H1 (cell line): ENCODE measurements at regions not wholly inside any gene's neighbourhood (a gene's known extent, or its start where the extent isn't known, plus 50 kb on each side); places are given as distances from the start of the nearest gene placed in this dataset.

Experiments used
- CTCF ChIA-PET: fragments of 300-600 bp; sonication (Branson Sonifier 250); formaldehyde crosslinking; loops from one replicate; lab custom pipeline; 2021; ENCODE audit not compliant: partially characterized antibody; lab: Charles Lee
- POLR2A ChIA-PET: fragments of 300-600 bp; sonication (Branson Sonifier 250); formaldehyde crosslinking; loops from one replicate; lab custom pipeline; 2021; ENCODE audit warnings: inconsistent platforms; ENCODE audit not compliant: partially characterized antibody; lab: Charles Lee
- DNase-seq, 2 experiments: peaks; one replicate each; pipeline versions ENCODE4 v3.0.0 to v3.0.0-alpha.2; 2010 to 2022; ENCODE audit warnings: low spot score in 2 of 2, low read depth in 1 of 2, mixed read lengths in 1 of 2
- FAIRE-seq: peaks from 2 replicates; lab custom pipeline; 2011; peaks lifted over from hg19 to GRCh38; lab: Jason Lieb, UNC
- H2AFZ ChIP-seq: 2 replicates; pipeline ENCODE4 v1.8.1; 2012; ENCODE audit warnings: low read length, inconsistent platforms
- H2AK5ac ChIP-seq: 2 replicates; pipeline ENCODE4 v1.6.1; 2013; ENCODE audit warnings: low read depth, low read length
- H2BK120ac ChIP-seq: replicated peaks from 2 replicates; pipeline ENCODE3; 2013; ENCODE audit warnings: low read depth, low read length, inconsistent platforms
- H2BK12ac ChIP-seq: 2 replicates; pipeline ENCODE4 v1.6.1; 2013; ENCODE audit warnings: low read depth, low read length
- H2BK15ac ChIP-seq: 2 replicates; pipeline ENCODE4 v1.6.1; 2013; ENCODE audit warnings: low read length
- H2BK20ac ChIP-seq: 2 replicates; pipeline ENCODE4 v1.6.1; 2013; ENCODE audit warnings: low read length
- H2BK5ac ChIP-seq: 2 replicates; pipeline ENCODE4 v1.6.1; 2013; ENCODE audit warnings: low read depth, low read length
- H3K14ac ChIP-seq: 2 replicates; pipeline ENCODE4 v1.6.1; 2013; ENCODE audit warnings: inconsistent platforms; ENCODE audit not compliant: insufficient read length
- H3K18ac ChIP-seq: 2 replicates; pipeline ENCODE4 v1.6.1; 2013; ENCODE audit warnings: low read length; ENCODE audit errors: extremely low read depth
- H3K23ac ChIP-seq: 2 replicates; pipeline ENCODE4 v1.6.1; 2013; ENCODE audit warnings: inconsistent platforms; ENCODE audit not compliant: insufficient read length
- H3K23me2 ChIP-seq: 2 replicates; pipeline ENCODE4 v1.6.1; 2013; ENCODE audit warnings: low read depth, low read length
- H3K27ac ChIP-seq: 2 replicates; pipeline ENCODE4 v1.6.1; 2011; ENCODE audit warnings: low read depth, low read length, inconsistent platforms
- H3K27me3 ChIP-seq, 4 experiments: replicated peaks in 1 of 4; 1 replicate in 1 of 4; 2 replicates in 3 of 4; pipeline versions ENCODE4 v1.6.1 to v1.8.1; 2011 to 2013; ENCODE audit warnings: low read length in 3 of 4, mild to moderate bottlenecking in 3 of 4, inconsistent platforms in 2 of 4, mixed read lengths in 2 of 4, moderate library complexity in 1 of 4; ENCODE audit not compliant: control insufficient read depth in 3 of 4, insufficient read depth in 3 of 4; ENCODE audit errors: extremely low read depth in 1 of 4
- H3K36me3 ChIP-seq, 4 experiments: 2 replicates each; pipeline versions ENCODE4 v1.6.1 to v1.8.1; 2011 to 2013; ENCODE audit warnings: mild to moderate bottlenecking in 4 of 4, low read length in 3 of 4, moderate library complexity in 2 of 4, control low read depth in 1 of 4, inconsistent platforms in 1 of 4; ENCODE audit not compliant: insufficient read depth in 4 of 4, control insufficient read depth in 2 of 4
- H3K4ac ChIP-seq: replicated peaks from 2 replicates; pipeline ENCODE3; 2013; ENCODE audit warnings: low read length, low read depth, mixed read lengths, inconsistent platforms; ENCODE audit not compliant: insufficient read length
- H3K4me1 ChIP-seq, 4 experiments: replicated peaks in 1 of 4; 1 replicate in 1 of 4; 2 replicates in 3 of 4; pipeline versions ENCODE4 v1.6.1 to v1.8.1; 2011 to 2013; ENCODE audit warnings: low read length in 3 of 4, inconsistent platforms in 2 of 4, mixed read lengths in 1 of 4; ENCODE audit not compliant: insufficient read depth in 4 of 4, control insufficient read depth in 3 of 4
- H3K4me2 ChIP-seq, 2 experiments: 2 replicates each; pipeline versions ENCODE4 v1.6.1 to v1.8.1; 2011 to 2013; ENCODE audit warnings: low read depth in 2 of 2, low read length in 2 of 2, control low read depth in 1 of 2, inconsistent platforms in 1 of 2, mild to moderate bottlenecking in 1 of 2; ENCODE audit not compliant: insufficient read depth in 1 of 2
- H3K4me3 ChIP-seq, 4 experiments: fragments of 200-600, 300-600 bp in 1 of 4; sonication (generic), shearing (Covaris generic), sonication (Bioruptor Twin) in 1 of 4; 2 replicates each; pipeline versions ENCODE4 v1.5.1 to v1.8.1; 2011 to 2016; ENCODE audit warnings: low read length in 4 of 4, low read depth in 3 of 4, control low read depth in 2 of 4, inconsistent platforms in 2 of 4, mild to moderate bottlenecking in 2 of 4, mixed read lengths in 1 of 4, moderate library complexity in 1 of 4; ENCODE audit not compliant: insufficient read depth in 2 of 4; ENCODE audit errors: extremely low read depth in 1 of 4
- H3K56ac ChIP-seq: replicated peaks from 2 replicates; pipeline ENCODE3; 2013; ENCODE audit warnings: low read depth, mild to moderate bottlenecking, mixed read lengths, low read length, inconsistent platforms; ENCODE audit not compliant: insufficient read length
- H3K79me1 ChIP-seq: 2 replicates; pipeline ENCODE4 v1.6.1; 2013; ENCODE audit warnings: low read depth, low read length, control low read depth
- H3K79me2 ChIP-seq, 2 experiments: 2 replicates each; pipeline versions ENCODE4 v1.6.1 to v1.8.1; 2012 to 2013; ENCODE audit warnings: low read length in 2 of 2, mild to moderate bottlenecking in 2 of 2, inconsistent platforms in 1 of 2; ENCODE audit not compliant: insufficient read depth in 2 of 2, control insufficient read depth in 1 of 2
- H3K9ac ChIP-seq, 4 experiments: replicated peaks in 1 of 4; 1 replicate in 1 of 4; 2 replicates in 3 of 4; pipeline versions ENCODE4 v1.6.1 to v1.8.1; 2011 to 2013; ENCODE audit warnings: low read depth in 3 of 4, low read length in 3 of 4, control low read depth in 2 of 4, mild to moderate bottlenecking in 2 of 4, moderate library complexity in 2 of 4, inconsistent platforms in 1 of 4; ENCODE audit errors: extremely low read depth in 1 of 4
- H3K9me3 ChIP-seq, 2 experiments: 2 replicates each; pipeline versions ENCODE4 v1.6.1 to v1.8.1; 2012 to 2013; ENCODE audit warnings: mild to moderate bottlenecking in 2 of 2, moderate library complexity in 2 of 2, control low read depth in 1 of 2, inconsistent platforms in 1 of 2, low read depth in 1 of 2, low read length in 1 of 2, mixed read lengths in 1 of 2; ENCODE audit not compliant: insufficient read depth in 2 of 2
- H4K20me1 ChIP-seq, 2 experiments: replicated peaks in 1 of 2; 2 replicates each; pipeline versions ENCODE3 to v1.8.1; 2011 to 2013; ENCODE audit warnings: inconsistent platforms in 2 of 2, low read length in 2 of 2, mild to moderate bottlenecking in 1 of 2; ENCODE audit not compliant: insufficient read depth in 2 of 2, control insufficient read depth in 1 of 2
- H4K5ac ChIP-seq: 2 replicates; pipeline ENCODE4 v1.6.1; 2013; ENCODE audit warnings: low read length, low read depth, mixed read lengths, inconsistent platforms; ENCODE audit not compliant: insufficient read length
- H4K8ac ChIP-seq: 2 replicates; pipeline ENCODE4 v1.8.0; 2013; ENCODE audit warnings: mild to moderate bottlenecking, moderate library complexity, low read length, inconsistent platforms; ENCODE audit not compliant: insufficient read depth; ENCODE audit errors: extremely low read depth
- H4K91ac ChIP-seq: replicated peaks from 2 replicates; pipeline ENCODE3; 2013; ENCODE audit warnings: low read length, mixed read lengths, inconsistent platforms; ENCODE audit not compliant: insufficient read length
- CTBP2 ChIP-seq: IDR thresholded peaks from 2 replicates; pipeline ENCODE4 v1.7.0; 2011; ENCODE audit warnings: borderline replicate concordance, mild to moderate bottlenecking, moderate library complexity, mixed read lengths, low read length; ENCODE audit not compliant: insufficient read depth, insufficient read length
- E2F6 ChIP-seq: IDR thresholded peaks from 2 replicates; pipeline ENCODE4 v1.6.1; 2012; ENCODE audit warnings: inconsistent platforms
- HDAC6 ChIP-seq: IDR thresholded peaks from one replicate; pipeline ENCODE4 v1.7.1; 2012; ENCODE audit warnings: low read depth, mild to moderate bottlenecking, inconsistent platforms, low read length, moderate library complexity
- NRF1 ChIP-seq: IDR thresholded peaks from 2 replicates; pipeline ENCODE4 v1.6.1; 2011; ENCODE audit warnings: mild to moderate bottlenecking, low read depth, low read length, improper control_type of control experiment
- PHF8 ChIP-seq: fragments of 200-600 bp; sonication (generic); conservative IDR thresholded peaks from 2 replicates; pipeline ENCODE4 v1.7.1; 2012; ENCODE audit warnings: low read depth, mild to moderate bottlenecking, inconsistent platforms, low read length, moderate library complexity
- POLR2A ChIP-seq, 2 experiments: IDR thresholded peaks; 1 replicate in 1 of 2; 2 replicates in 1 of 2; pipeline ENCODE4 v1.6.1; 2011; ENCODE audit warnings: low read depth in 2 of 2, low read length in 2 of 2, mild to moderate bottlenecking in 2 of 2; ENCODE audit errors: control extremely low read depth in 1 of 2
- RBBP5 ChIP-seq: IDR thresholded peaks from 2 replicates; pipeline ENCODE4 v1.7.1; 2012; ENCODE audit warnings: low read depth, mild to moderate bottlenecking, inconsistent platforms, low read length, moderate library complexity, borderline replicate concordance
- RXRA ChIP-seq: IDR thresholded peaks from 2 replicates; pipeline ENCODE4 v1.6.1; 2011; ENCODE audit warnings: low read depth, mild to moderate bottlenecking, low read length, moderate library complexity; ENCODE audit not compliant: insufficient read depth
- SAP30 ChIP-seq: fragments of 300-600 bp; sonication (generic); IDR thresholded peaks from 2 replicates; pipeline ENCODE4 v1.7.1; 2012; ENCODE audit warnings: low read length, moderate library complexity, mild to moderate bottlenecking, inconsistent platforms; ENCODE audit not compliant: insufficient read depth, insufficient replicate concordance
- SIX5 ChIP-seq: IDR thresholded peaks from 2 replicates; pipeline ENCODE4 v1.6.1; 2011; ENCODE audit warnings: mild to moderate bottlenecking, low read depth, low read length
- SP2 ChIP-seq: IDR thresholded peaks from 2 replicates; pipeline ENCODE4 v1.6.1; 2012; ENCODE audit warnings: mild to moderate bottlenecking, low read length, inconsistent platforms
- SP4 ChIP-seq: IDR thresholded peaks from 2 replicates; pipeline ENCODE4 v1.6.1; 2012; ENCODE audit warnings: low read length, inconsistent platforms
- SUZ12 ChIP-seq: fragments of 200-600 bp; sonication (generic); IDR thresholded peaks from 2 replicates; pipeline ENCODE4 v1.6.1; 2012; ENCODE audit warnings: mild to moderate bottlenecking, inconsistent platforms, low read length, moderate library complexity, mixed read lengths
- TBP ChIP-seq: IDR thresholded peaks from 2 replicates; pipeline ENCODE4 v1.6.1; 2011; ENCODE audit warnings: low read depth, low read length, improper control_type of control experiment
- WGBS, 2 experiments: shearing (Covaris generic) in 1 of 2; methylation state at CpG; one replicate each; pipeline versions ENCODE4 v1.1.6 to v1.1.7; 2013 to 2015; ENCODE audit warnings: low lambda C conversion rate in 2 of 2, mixed read lengths in 2 of 2, inconsistent platforms in 1 of 2, low coverage in 1 of 2, missing lambda C conversion rate in 1 of 2; ENCODE audit not compliant: insufficient replicate concordance in 2 of 2, insufficient coverage in 1 of 2, insufficient read length in 1 of 2; ENCODE audit errors: extremely low coverage in 1 of 2, missing lambda C conversion rate in 1 of 2; 5-methylcytosine and 5-hydroxymethylcytosine counted together

- Histone ChIP-seq H2BK20ac (no peak overlapping the region), H3K9me3 (no peaks in the 10 kb centered on the region), H3K4ac (no peak overlapping the region), H3K4me3 (no peak overlapping the region), H3K56ac (no peak overlapping the region), H3K18ac (no peak overlapping the region), H2AK5ac (no peak overlapping the region), H3K4me2 (no peak overlapping the region), H3K79me2 (peaks cover 0 to 91% of the 10 kb centered on the region in 2 experiments; a peak in 3 of 4 replicates), H3K23ac (no peak overlapping the region), H2BK12ac (no peak overlapping the region), H4K91ac (no peak overlapping the region), H4K5ac (no peak overlapping the region), H3K36me3 (no peaks in the 10 kb centered on the region), H2BK15ac (no peak overlapping the region), H3K27me3 (no peaks in the 10 kb centered on the region), H3K4me1 (peaks cover 0 to 12% (median 6%) of the 10 kb centered on the region in 4 experiments; a peak in 4 of 7 replicates), H3K79me1 (peaks cover 2% of the 10 kb centered on the region; the same call in 1 of the 2 replicates), H3K27ac (no peak overlapping the region), H2BK120ac (no peak overlapping the region), H3K23me2 (no peaks in the 10 kb centered on the region; the same call in 1 of the 2 replicates), H2BK5ac (no peak overlapping the region), H3K9ac (no peak overlapping the region), H4K8ac (no peak overlapping the region), H4K20me1 (no peaks in the 10 kb centered on the region), H2AFZ (no peak overlapping the region), H3K14ac (no peak overlapping the region)
- WGBS, 2 experiments = 93% methylated on average over 2 of the region's 2 CpGs; no CpG with 5 or more reads in 1 of the 2 experiments
- POLR2A ChIA-PET = interaction anchor here (0.6 kb wide), 1 partner anchor 80 kb away, joined by 3 read pairs; no protein-coding TSS in a partner anchor
- CTCF ChIA-PET = interaction anchor here (1.9 kb wide), 1 partner anchor 80 kb away, joined by 9 read pairs; no protein-coding TSS in a partner anchor
- FAIRE-seq (no peak), DNase-seq (no peak)
- TF ChIP-seq POLR2A (IDR thresholded peaks at IDR 0.05; ENCODE audit: control extremely low read depth in 1 of 2, low read depth in 2 of 2, low read length in 2 of 2) = no peak
- no peak for TF ChIP-seq E2F6
- TF ChIP-seq SP4 = no peak
- no peak for TF ChIP-seq PHF8
- TF ChIP-seq SAP30 = no peak
- no peak for TF ChIP-seq CTBP2
- no peak for TF ChIP-seq NRF1
- TF ChIP-seq SIX5 = no peak
- TF ChIP-seq TBP = no peak
- no peak for TF ChIP-seq RBBP5
- TF ChIP-seq SUZ12 = no peak
- TF ChIP-seq HDAC6 = no peak
- no peak for TF ChIP-seq RXRA
- TF ChIP-seq SP2 = no peak
These were observed 127.4 kb upstream of the DST start for GRCh38 chr6:56770011-56770520.
